ENCODE measurements at regions not wholly inside any gene's neighbourhood (a gene's known extent, or its start where the extent isn't known, plus 50 kb on each side); places are given as distances from the start of the nearest gene placed in this dataset.

DNA sequence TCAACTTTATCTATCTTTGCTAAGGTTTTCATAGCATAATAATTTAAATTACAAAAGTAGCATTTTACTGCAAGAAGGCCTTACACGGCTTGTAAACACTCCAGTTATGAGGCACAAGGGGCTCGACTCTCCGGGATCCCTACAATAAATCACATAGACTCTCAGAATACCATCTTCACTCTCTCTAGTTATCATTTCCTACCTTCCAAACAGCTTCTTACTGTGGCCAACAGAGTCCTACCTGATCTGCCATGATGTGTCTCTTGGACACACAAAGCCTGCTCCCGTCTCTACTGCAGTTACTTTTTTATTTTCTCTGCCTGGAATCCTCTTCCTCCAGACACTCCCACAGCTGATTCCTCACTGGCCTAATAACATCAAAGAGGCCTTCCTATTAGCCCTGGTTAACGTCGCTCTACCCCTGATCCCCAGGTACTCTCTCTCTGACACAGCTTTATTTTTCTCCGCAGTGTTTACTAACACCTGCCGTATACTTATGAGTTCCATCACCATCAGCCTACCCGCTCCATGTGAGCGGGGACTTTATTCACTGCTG is 559.6 kb upstream of the DIPK2B start:
- Histone ChIP-seq H2AK5ac (ENCODE audit: low read depth, low read length) (no peak overlapping the region; the same call in 1 of the 2 replicates), H2AK9ac (replicated peaks; ENCODE audit: low read depth, low read length, poor library complexity) (no peak overlapping the region), H3K9me1 (ENCODE audit: insufficient read depth, low read length) (no peaks in the 10 kb centered on the region), H2BK120ac (ENCODE audit: low read depth, low read length) (no peak overlapping the region), H3K4me3 (ENCODE audit: insufficient read depth, low read depth, low read length) (no peak overlapping the region), H3K9ac (ENCODE audit: low read depth, low read length) (peak overlapping the region; percentile 40; the same call in 1 of the 2 replicates), H3K36me3 (ENCODE audit: control insufficient read depth, insufficient read depth, low read length) (peaks cover 21% of the 10 kb centered on the region), H3K4me2 (ENCODE audit: low read depth, low read length) (peak overlapping the region; percentile 27; the same call in 1 of the 2 replicates), H3K27ac (ENCODE audit: insufficient read depth, low read length) (peak overlapping the region; percentile 35; the same call in 1 of the 2 replicates), H4K5ac (ENCODE audit: low read depth, low read length) (peak overlapping the region; percentile 39; the same call in 1 of the 2 replicates), H3K23ac (ENCODE audit: low read depth, low read length) (peak overlapping the region; percentile 62), H3K4me1 (ENCODE audit: control insufficient read depth, insufficient read depth, low read length) (peaks cover 9% of the 10 kb centered on the region), H2BK15ac (ENCODE audit: low read depth, low read length) (no peak overlapping the region), H3K4ac (ENCODE audit: low read depth, low read length) (peak overlapping the region; percentile 38), H4K20me1 (ENCODE audit: insufficient read depth, low read length) (peaks cover 40% of the 10 kb centered on the region), H2AFZ (replicated peaks; ENCODE audit: low read length, poor library complexity) (no peak overlapping the region), H4K91ac (ENCODE audit: insufficient read depth, low read depth, low read length) (no peak overlapping the region), H2BK20ac (ENCODE audit: low read depth, low read length) (no peak overlapping the region), H4K8ac (ENCODE audit: low read depth in 2 of 2, low read length in 2 of 2) (peak overlapping the region; percentile 38 to 60; a peak in 3 of 4 replicates), H2BK5ac (ENCODE audit: low read depth, low read length, poor library complexity, severe bottlenecking) (peak overlapping the region; percentile 61), H3K27me3 (ENCODE audit: control insufficient read depth, insufficient read depth, low read length) (no peaks in the 10 kb centered on the region), H3K14ac (replicated peaks; ENCODE audit: low read depth, low read length) (peak overlapping the region; percentile 72), H3K9me3 (ENCODE audit: control insufficient read depth, insufficient read depth, low read length) (no peaks in the 10 kb centered on the region), H3K56ac (ENCODE audit: extremely low read depth, insufficient read depth, low read length) (no peak overlapping the region), H3K18ac (ENCODE audit: low read depth, low read length) (peak overlapping the region; percentile 70; the same call in 1 of the 2 replicates), H3K79me1 (ENCODE audit: low read depth in 1 of 2, low read length in 2 of 2) (no peaks in the 10 kb centered on the region; a peak in 2 of 4 replicates)
- ChIA-PET CTCF (no interaction called here), POLR2A (ENCODE audit: unreplicated experiment) (interaction anchor here (0.6 kb wide), 1 partner anchor 9 kb away, joined by 4 read pairs; no protein-coding TSS in a partner anchor)
- ATAC-seq (ENCODE audit: low read depth) (no peak), DNase-seq (no peak)
- intact Hi-C loops (cut with micrococcal nuclease) = no loop called here
- WGBS, 2 experiments (ENCODE audit: extremely low coverage in 2 of 2, insufficient read length in 1 of 2) = 67% methylated on average over 4 of the region's 10 CpGs; no CpG with 5 or more reads in 1 of the 2 experiments
- TF ChIP-seq RCOR1 (IDR thresholded peaks at IDR 0.05; ENCODE audit: insufficient replicate concordance, low read length) = no peak
- no peak for TF ChIP-seq ELK1 (IDR thresholded peaks at IDR 0.05; ENCODE audit: borderline replicate concordance, low read depth, low read length)
- TF ChIP-seq BHLHE40 (IDR thresholded peaks at IDR 0.05; ENCODE audit: low read depth, low read length) = no peak
- TF ChIP-seq MAZ (IDR thresholded peaks at IDR 0.05; ENCODE audit: borderline replicate concordance, low read depth, low read length) = no peak
- TF ChIP-seq FOS (IDR thresholded peaks at IDR 0.05; ENCODE audit: low read depth, low read length) = no peak
- no peak for TF ChIP-seq SMC3 (IDR thresholded peaks at IDR 0.05; ENCODE audit: low read depth, low read length)
- TF ChIP-seq CHD1 (IDR thresholded peaks at IDR 0.05; ENCODE audit: low read depth, low read length) = no peak
- no peak for TF ChIP-seq USF2 (IDR thresholded peaks at IDR 0.05; ENCODE audit: low read depth, low read length)
- TF ChIP-seq POLR2A (IDR thresholded peaks at IDR 0.05; ENCODE audit: low read depth, low read length) = no peak; the same call in 1 of the 2 replicates
- TF ChIP-seq RAD21 (IDR thresholded peaks at IDR 0.05; ENCODE audit: low read length) = no peak
- no peak for TF ChIP-seq CEBPB (IDR thresholded peaks at IDR 0.05; ENCODE audit: low read depth, low read length)
- no peak for TF ChIP-seq RFX5 (IDR thresholded peaks at IDR 0.05; ENCODE audit: low read depth, low read length)
- TF ChIP-seq MXI1 (IDR thresholded peaks at IDR 0.05; ENCODE audit: borderline replicate concordance, low read depth, low read length) = no peak
- no peak for TF ChIP-seq NFE2L2 (IDR thresholded peaks at IDR 0.05; ENCODE audit: low read depth, low read length)
- no peak for TF ChIP-seq CTCF (conservative IDR thresholded peaks at IDR 0.05; ENCODE audit: low read depth, low read length)
- dilution Hi-C loops (cut with HindIII; ENCODE audit: low sequenced_read_pairs, unreplicated experiment) = no loop called here
- BruUV-seq (replicated peaks) = no TSS peak
- in situ Hi-C loops (cut with MboI; ENCODE audit: low sequenced_read_pairs) = no loop called here

Measured in IMR-90 (cell line).